Tibial nerve (tissue), 3 donors: ENCODE measurements at regions not wholly inside any gene's neighbourhood (a gene's known extent, or its start where the extent isn't known, plus 50 kb on each side); places are given as distances from the start of the nearest gene placed in this dataset.

Experiments
- CTCF ChIP-seq, 5 experiments: fragments of 200-600 bp in 3 of 5; fragments of 450-650 bp in 2 of 5; sonication (generic) in 3 of 5; IDR thresholded peaks; one replicate each; pipeline ENCODE4 v1.5.1; 2016 to 2019; ENCODE audit warnings: antibody characterized with exemption in 5 of 5, mild to moderate bottlenecking in 3 of 5, moderate library complexity in 2 of 5
- POLR2A ChIP-seq, 2 donors: fragments of 450-650 bp; IDR thresholded peaks; one replicate each; pipeline ENCODE4 v1.6.1; 2017; ENCODE audit warnings: antibody characterized with exemption in 2 of 2, mild to moderate bottlenecking in 2 of 2, moderate library complexity in 2 of 2

- no peak for TF ChIP-seq POLR2A (IDR thresholded peaks at IDR 0.05)
- TF ChIP-seq CTCF (IDR thresholded peaks at IDR 0.05) = no peak
These were observed 202.1 kb upstream of the KYNU start for GRCh38 chr2:142675398-142675797.
